ENCODE measurements at regions not wholly inside any gene's neighbourhood (a gene's known extent, or its start where the extent isn't known, plus 50 kb on each side); places are given as distances from the start of the nearest gene placed in this dataset.
"Not testable (repeated sequence)": the region's sequence is repeated elsewhere in the genome, so short reads cannot be mapped to it uniquely, and the experiment has no call there.

- not testable (repeated sequence) for DNase-seq
These were observed 201.2 kb downstream of the TBC1D2B start for GRCh38 chr15:77876107-77876820.

GRCh38 chr15:77875066-77875721, 202.3 kb downstream of the TBC1D2B start:
- DNase-seq, result peak; percentile 36

GRCh38 chr15:77874063-77874462, 203.4 kb downstream of the TBC1D2B start:
- DNase-seq, result no peak

DNA sequence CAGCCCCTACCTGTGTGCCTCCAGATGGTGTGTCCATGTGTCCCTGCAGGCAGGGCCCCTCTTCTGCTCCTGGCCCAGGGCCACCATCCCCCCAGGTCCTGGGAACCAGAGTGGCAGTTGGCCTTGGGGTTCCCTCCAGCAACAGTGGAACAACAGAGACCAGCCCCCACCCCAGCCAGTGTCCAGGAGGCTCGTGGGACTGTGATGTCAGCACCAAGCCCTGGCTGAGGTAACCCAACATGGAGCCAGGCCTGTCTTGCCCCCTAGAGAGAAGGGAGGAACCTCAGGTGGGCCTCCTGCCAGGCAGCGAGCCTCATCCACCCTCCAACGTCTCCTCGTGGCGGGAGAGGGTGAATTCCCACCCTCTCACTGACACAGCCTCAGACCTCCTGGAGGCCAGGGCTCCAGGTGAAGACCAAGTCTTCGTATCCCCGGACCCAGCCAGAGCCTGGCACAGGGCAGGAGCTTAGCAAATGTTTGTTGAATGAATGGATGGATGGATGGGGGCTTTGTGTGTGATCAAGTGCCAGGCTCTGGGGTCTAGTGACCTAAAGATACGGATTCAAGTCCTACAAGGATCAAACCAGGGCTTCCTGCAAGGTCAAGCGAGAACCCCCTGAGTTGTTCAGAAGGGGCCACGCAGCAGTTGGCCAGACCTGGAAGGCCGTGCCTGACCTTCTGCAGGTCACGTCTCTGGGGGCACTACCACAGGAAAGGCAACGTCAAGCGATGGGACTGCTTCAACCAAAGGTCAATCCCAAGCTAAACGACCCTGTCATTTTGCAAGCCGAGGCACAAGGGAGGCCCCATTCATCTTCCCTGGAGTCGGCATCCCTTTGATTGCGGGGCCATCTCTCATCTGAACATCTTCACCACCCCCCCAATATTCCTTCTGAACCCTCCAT, 204.7 kb downstream of the TBC1D2B start:
- not testable (repeated sequence) for DNase-seq

- DNase-seq, result no peak
These were observed 205.6 kb downstream of the TBC1D2B start for GRCh38 chr15:77871852-77872371.

- DNase-seq, result peak; percentile 41
These were observed 207.1 kb downstream of the TBC1D2B start for GRCh38 chr15:77870195-77871065.

- no peak for DNase-seq
These were observed 208.3 kb downstream of the TBC1D2B start for GRCh38 chr15:77869021-77869895.

- not testable (repeated sequence) for DNase-seq
These were observed 209.4 kb downstream of the TBC1D2B start for GRCh38 chr15:77868048-77868629.

GRCh38 chr15:77867266-77868047, 210.1 kb downstream of the TBC1D2B start:
- no peak for DNase-seq

DNA sequence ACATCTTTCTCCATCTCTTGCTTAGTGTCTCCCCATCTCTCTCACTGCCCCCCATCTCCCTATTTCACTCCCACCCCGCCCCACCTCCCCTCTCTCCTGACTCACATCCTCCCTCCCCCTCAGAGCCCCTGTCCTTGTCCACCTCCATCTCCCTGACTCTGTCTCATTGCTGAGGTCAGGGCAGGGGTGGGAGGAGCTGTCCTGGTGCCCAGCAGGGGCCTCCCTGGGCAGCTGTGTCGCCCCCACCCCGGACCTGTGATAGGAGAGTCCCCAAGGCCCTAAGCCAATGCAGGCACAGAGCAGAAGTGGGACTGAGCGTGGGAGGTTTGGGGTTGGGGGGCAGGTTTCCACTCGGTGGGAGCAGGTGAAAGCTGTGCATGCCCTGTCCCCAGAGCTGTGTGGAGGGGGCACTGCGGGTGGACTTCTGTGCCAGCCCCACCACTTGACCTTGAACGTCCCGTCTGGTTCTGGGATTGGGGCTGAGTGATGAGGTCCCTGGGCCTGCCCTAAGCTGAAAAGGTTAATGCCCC, 210.8 kb downstream of the TBC1D2B start:
- no peak for DNase-seq

- DNase-seq, result no peak
These were observed 211.3 kb downstream of the TBC1D2B start for GRCh38 chr15:77866186-77866585.

- no peak for DNase-seq
These were observed 211.8 kb downstream of the TBC1D2B start for GRCh38 chr15:77865701-77866100.

GRCh38 chr15:77865106-77865610, 212.4 kb downstream of the TBC1D2B start:
- no peak for DNase-seq

DNA sequence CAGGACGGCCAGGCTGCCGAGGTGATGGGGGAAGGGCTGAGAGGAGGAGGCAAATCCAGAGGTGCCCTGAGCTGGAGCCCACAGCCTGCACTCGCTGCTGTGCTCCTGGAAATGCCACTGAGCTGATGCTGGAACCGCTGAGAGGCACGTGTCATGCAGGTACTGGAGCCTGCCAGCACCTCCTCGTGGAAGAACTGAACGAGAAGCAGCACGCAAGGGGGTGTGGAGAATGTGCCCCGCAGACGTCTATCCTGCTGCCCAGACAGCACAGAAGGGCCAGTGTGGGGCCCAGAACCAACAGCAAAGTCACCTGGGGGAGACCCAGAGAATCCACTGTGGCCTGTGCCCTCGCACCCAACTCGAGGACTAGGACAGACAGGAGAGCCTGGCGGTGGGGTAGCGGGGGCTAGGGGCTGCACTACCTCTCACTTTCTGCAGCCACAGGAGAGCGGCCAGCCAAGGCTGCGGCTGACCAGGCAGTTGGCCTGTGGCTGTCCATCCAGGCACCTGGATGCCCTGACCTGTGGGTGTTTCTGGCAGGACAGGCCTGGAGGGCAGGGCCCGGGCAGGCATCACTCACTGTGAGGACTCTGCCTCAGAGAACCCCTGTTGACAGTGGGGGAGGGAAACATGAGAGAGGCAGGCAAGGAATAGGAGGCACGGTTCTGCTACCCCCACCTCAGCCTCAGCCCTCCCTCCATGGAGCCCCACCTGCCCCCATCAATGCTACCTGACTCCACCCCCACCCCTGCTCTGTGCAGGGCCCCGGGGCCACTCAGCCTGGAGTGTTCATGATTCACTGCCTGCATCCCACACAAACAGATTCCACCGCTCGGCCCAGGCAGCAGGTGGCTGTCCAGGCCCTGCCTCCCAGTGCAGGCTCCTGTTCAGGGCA, 213.1 kb downstream of the TBC1D2B start:
- no peak for DNase-seq

DNA sequence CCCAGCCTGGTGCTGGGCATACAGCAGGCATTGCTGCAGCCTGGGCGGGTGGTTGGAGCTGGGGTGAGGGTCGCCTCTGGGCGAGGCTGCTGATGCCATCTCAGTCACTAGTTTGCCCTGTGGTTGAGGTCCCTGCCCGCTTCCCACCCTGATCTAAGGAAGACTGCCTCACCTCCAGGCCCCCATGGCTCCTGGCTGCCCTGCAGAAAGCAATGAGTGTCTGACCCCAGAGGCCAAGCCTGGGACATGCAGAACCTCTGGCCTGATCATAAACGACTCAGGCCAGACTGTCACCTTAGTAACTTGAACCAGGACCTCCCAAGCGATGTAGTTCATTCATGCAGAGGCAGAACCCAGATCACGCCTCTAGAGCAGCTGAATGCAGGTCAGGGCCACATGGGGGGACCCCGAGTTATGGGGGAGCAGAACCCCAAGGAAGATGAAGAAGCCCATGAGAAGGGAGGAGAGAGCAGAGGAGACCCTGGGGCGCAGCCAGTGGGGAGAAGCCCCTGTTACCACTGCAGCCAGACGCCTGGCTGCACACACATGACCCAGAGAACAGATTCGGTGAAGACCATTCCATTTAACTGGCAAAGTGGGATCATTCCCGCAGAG, 213.9 kb downstream of the TBC1D2B start:
- no peak for DNase-seq

DNA sequence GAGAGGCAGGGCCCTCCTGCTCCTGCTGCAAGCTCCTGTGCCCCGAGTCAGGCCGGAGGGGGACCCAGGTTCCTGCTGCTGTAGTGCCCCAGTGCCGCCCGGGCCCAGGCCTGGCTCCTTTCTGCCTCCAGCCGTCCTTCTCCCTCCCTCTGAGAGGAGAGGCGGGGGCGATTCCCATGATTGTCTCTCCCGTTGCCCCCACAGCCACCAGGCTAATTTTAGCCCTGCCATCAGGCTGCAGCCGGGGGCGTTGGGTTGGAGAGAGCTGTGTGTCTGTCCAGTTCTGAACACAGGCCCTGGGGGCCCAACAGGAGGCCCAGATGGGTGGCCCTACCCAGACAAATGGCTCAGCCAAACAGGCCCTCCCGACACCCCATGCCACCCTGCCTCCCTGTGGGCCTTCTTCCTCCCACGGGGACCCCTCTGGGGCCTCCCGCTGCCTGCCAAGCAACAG, 214.8 kb downstream of the TBC1D2B start:
- no peak for DNase-seq

- DNase-seq, result not testable (repeated sequence)
These were observed 215.4 kb downstream of the TBC1D2B start for GRCh38 chr15:77861997-77862635.
